GM19025 (cell line): ENCODE measurements at regions not wholly inside any gene's neighbourhood (a gene's known extent, or its start where the extent isn't known, plus 50 kb on each side); places are given as distances from the start of the nearest gene placed in this dataset.
"Not testable (repeated sequence)": the region's sequence is repeated elsewhere in the genome, so short reads cannot be mapped to it uniquely, and the experiment has no call there.

Source experiments
- ATAC-seq: cut with Tn5 transposase; IDR thresholded peaks from one replicate; pipeline ENCODE4 v1.9.1; 2021; ENCODE audit warnings: mild to moderate bottlenecking, low read depth, moderate library complexity; ENCODE audit not compliant: unreplicated experiment

GRCh38 chr3:104396974-104397669, 969.6 kb upstream of the ALCAM start:
- ATAC-seq, result no peak

GRCh38 chr3:104397713-104398112, 969.0 kb upstream of the ALCAM start:
- no peak for ATAC-seq

DNA sequence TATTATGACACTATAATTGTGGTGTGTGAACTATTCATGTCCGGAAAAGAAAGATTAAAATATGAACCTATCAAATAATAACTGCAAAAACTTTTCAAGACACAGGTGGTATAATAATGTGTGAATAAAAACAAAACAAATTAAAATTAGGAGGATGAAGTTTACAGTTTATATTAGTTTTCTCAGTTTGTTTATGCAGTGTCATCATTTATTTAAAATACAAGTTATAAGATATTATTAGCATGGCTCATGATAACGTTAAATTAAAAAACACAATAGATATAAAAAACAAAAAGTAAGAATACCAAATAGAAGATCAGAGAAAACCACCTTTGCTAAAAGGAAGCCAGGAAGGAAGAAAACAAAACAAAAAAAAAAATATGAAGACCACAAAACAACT, 963.8 kb upstream of the ALCAM start:
- ATAC-seq, result no peak

GRCh38 chr3:104411757-104412156, 955.0 kb upstream of the ALCAM start:
- ATAC-seq, result no peak

GRCh38 chr3:104412608-104413580, 953.8 kb upstream of the ALCAM start:
- ATAC-seq, result no peak

GRCh38 chr3:104428337-104428925, 938.3 kb upstream of the ALCAM start:
- no peak for ATAC-seq

DNA sequence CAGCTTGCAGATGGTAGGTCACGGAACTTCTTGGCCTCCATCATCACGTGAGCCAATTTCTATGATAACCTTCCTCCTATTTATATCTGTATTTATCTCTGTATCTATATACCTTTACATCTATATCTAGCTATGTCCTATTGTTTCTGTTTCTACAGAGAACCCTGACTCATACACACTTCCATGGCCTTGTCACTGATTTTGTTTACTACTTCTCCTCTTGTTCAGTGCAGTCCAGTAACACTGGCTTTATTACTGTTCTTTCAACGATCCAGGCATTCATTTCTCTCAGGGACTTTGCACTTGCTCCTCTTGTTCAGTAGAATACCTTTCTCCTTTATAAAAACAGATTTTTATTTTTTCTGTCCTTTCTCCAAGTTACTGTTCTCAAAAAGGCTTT, 937.0 kb upstream of the ALCAM start:
- no peak for ATAC-seq

- no peak for ATAC-seq
Measured at GRCh38 chr3:104436506-104436905, 930.2 kb upstream of the ALCAM start.

DNA sequence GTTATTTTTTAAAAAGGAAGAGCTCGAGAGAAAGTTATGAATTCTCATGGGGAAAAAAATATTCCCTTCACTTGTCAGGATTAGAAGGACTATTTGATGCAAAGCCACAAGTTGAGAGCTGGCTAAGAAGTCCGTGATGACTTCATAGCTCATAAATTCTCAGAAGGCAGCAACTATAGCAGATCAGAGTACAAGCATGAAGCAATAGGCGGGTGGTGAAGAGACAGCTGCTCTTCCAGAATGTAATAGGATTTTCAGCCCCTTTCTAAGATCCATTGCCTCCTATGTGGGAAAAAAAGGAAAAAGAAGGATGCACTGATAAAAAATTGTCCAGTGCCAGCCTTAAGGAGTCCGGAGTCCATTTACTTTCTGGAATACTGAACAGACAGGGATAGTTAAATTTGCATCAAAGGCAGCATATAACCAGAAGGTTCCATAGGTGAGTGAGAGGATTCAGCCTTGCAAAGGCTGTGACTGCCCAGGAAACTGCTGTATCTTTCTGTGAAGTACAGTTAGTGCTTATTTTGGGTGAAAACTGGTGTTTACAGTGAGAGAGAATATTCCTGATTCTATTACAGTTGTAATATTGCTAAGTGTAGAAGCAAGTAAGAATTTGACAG, 929.5 kb upstream of the ALCAM start:
- no peak for ATAC-seq

GRCh38 chr3:104437891-104438290, 928.8 kb upstream of the ALCAM start:
- ATAC-seq, result no peak

DNA sequence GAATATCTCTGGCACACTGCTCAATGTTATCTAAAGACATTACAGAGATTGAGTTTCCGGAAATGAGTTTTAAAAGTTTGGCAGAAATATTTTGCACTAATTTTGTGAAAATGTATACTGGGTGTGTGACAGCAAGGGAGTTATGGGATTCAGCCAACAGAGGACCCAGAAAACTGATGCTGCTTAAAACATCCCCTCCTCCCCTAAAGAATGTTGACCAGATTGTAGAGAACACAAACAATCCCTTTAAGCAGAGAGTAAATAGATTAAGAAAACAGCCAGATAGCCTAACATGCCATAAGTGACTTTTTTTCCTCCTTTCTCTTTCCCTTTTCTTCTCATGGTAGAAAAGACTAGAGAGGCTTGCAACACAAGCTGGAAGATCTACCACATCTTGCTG, 928.0 kb upstream of the ALCAM start:
- ATAC-seq, result no peak

DNA sequence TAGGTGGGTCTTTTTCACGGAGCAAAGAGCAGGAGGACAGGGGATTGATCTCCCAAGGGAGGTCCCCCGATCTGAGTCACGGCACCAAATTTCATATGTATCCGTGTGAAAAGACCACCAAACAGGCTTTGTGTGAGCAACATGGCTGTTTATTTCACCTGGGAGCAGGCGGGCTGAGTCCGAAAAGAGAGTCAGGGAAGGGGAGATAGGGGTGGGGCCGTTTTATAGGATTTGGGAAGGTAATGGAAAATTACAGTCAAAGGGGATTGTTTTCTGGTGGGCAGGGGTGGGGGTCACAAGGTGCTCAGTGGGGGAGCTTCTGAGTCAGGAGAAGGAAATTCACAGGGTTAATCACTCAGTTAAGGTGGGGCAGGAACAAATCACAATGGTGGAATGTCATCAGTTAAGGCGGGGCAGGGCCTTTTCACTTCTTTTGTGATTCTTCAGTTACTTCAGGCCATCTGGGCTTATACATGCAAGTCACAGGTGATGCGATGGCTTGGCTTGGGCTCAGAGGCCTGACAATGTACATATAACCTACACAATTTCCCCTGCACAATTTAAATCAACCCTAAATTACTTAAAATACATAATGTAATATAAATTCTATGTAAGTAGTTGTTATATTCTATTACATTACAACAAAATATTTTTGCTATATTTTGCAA, 921.3 kb upstream of the ALCAM start:
- not testable (repeated sequence) for ATAC-seq

- no peak for ATAC-seq
Measured at GRCh38 chr3:104447681-104448080, 919.0 kb upstream of the ALCAM start.

GRCh38 chr3:104452697-104453096, 914.0 kb upstream of the ALCAM start:
- ATAC-seq, result no peak

DNA sequence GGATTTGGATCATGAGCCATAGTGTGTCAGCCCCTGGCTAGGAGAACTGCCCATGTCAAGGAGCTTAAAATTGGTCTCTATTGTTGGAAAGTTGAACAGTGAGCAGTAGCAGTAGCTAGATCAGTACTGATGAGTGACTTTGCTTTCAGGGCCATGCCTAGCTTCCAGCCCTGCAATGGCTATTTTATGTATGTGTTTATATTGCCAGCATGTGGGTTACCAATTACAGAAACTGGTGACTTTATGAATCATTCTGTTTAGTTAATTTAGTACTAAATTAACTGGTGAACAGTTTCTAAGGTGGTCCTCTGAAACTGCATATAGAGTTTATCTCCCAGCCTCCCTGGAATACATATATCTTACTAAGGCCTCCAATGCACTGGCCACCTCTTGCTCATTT, 908.1 kb upstream of the ALCAM start:
- ATAC-seq, result no peak

DNA sequence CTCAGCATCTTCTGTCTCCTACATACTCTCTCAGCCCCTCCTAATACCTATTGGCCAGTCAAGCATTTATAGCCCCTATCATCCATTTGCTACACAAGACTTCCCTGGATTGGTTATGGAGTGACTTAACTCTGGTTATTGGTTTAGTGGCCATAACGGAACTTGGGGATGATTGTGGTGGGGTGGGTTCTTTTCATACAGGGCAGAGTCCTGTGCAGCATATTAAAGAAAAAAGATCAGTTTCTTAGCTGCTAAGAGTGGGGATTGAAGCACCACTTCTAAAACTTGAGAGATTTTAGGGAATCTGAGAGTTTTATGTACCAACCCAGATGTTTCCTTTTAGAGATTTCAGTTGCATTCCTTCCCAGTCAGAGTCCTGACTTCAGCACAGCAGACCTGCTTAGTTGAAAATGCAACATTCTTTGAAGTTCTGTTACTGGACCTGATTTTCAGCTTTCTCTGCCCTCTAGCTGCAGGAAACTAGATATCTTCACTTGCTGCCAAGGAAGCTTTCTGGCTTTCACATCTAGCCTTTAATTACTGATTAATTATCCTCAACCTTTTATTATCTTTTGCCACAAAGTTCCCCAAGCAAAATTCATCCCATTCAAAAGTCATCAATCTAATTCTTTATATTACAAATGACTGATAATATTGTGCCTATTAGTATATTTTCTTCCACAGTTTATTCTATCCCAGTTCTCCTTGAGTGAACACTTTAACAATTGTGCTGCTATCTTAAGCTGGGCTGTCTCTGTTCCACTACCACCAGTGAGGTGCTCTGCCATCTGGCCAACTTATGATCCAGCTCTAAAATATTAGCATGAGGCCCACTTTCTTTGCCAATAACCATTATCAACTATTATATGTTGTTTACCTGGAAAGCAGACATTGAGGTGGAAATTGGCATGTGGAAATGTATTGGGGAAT, 906.0 kb upstream of the ALCAM start:
- peak; percentile 50 for ATAC-seq

DNA sequence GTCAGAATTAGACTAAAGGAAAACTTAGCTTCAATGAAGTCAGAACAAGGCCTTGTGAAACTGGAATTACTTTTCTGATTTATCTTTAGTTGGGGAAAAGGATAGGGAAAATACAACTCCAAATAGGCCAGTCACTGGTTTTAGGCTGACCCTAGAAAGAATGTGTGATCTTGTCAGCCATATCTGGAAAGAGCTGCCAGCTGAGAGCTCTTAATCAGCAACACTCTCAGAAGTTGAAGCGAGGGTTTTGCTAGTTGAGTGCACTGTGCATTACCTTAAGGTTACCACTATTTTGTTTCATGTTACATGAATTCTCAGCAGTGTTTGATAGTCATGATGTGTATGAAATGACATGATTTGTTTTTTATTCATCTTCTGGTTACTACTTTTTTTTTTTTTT, 905.3 kb upstream of the ALCAM start:
- ATAC-seq, result no peak

GRCh38 chr3:104472221-104472620, 894.5 kb upstream of the ALCAM start:
- ATAC-seq, result no peak

- ATAC-seq, result no peak
Measured at GRCh38 chr3:104474011-104474410, 892.7 kb upstream of the ALCAM start.
